ENCODE measurements at regions not wholly inside any gene's neighbourhood (a gene's known extent, or its start where the extent isn't known, plus 50 kb on each side); places are given as distances from the start of the nearest gene placed in this dataset.

GRCh38 chr9:12232836-12233235, 460.3 kb upstream of the TYRP1 start:
- Histone ChIP-seq H3K9me3 (ENCODE audit: low read depth, low read length) (no peaks in the 10 kb centered on the region), H3K27ac (ENCODE audit: low read depth, low read length) (no peak overlapping the region), H3K36me3 (ENCODE audit: insufficient read depth, low read length) (no peaks in the 10 kb centered on the region), H3K4me1 (ENCODE audit: insufficient read depth, low read length) (no peaks in the 10 kb centered on the region), H4K20me1 (ENCODE audit: insufficient read depth, low read length) (no peaks in the 10 kb centered on the region), H3K4me2 (ENCODE audit: insufficient read depth, low read length) (no peak overlapping the region), H3K27me3 (ENCODE audit: insufficient read depth, low read length) (no peaks in the 10 kb centered on the region), H2AFZ (ENCODE audit: low read length) (no peak overlapping the region), H3K4me3 (ENCODE audit: insufficient read depth, low read length) (no peak overlapping the region), H3K79me2 (ENCODE audit: insufficient read depth, low read length) (no peaks in the 10 kb centered on the region)
- no peak for TF ChIP-seq CTCF (IDR thresholded peaks at IDR 0.05; ENCODE audit: extremely low read depth, low read depth, low read length)
- no peak for DNase-seq (ENCODE audit: insufficient read length, low spot score, missing footprints)

- no peak overlapping the region for H3K4me3 ChIP-seq (ENCODE audit: insufficient read depth, low read length)
- TF ChIP-seq CTCF (IDR thresholded peaks at IDR 0.05; ENCODE audit: extremely low read depth, low read depth, low read length) = no peak
- H3K9me3 ChIP-seq (ENCODE audit: low read depth, low read length) = no peaks in the 10 kb centered on the region
- no peaks in the 10 kb centered on the region for H4K20me1 ChIP-seq (ENCODE audit: insufficient read depth, low read length)
- H3K4me2 ChIP-seq (ENCODE audit: insufficient read depth, low read length) = no peak overlapping the region
- no peak overlapping the region for H3K27ac ChIP-seq (ENCODE audit: low read depth, low read length)
- H2AFZ ChIP-seq (ENCODE audit: low read length) = no peak overlapping the region
- no peak for DNase-seq (ENCODE audit: insufficient read length, low spot score, missing footprints)
- no peaks in the 10 kb centered on the region for H3K27me3 ChIP-seq (ENCODE audit: insufficient read depth, low read length)
- H3K4me1 ChIP-seq (ENCODE audit: insufficient read depth, low read length) = no peaks in the 10 kb centered on the region
- H3K36me3 ChIP-seq (ENCODE audit: insufficient read depth, low read length) = no peaks in the 10 kb centered on the region
- no peaks in the 10 kb centered on the region for H3K79me2 ChIP-seq (ENCODE audit: insufficient read depth, low read length)
Measured at GRCh38 chr9:12253941-12254340, 439.2 kb upstream of the TYRP1 start.

- Histone ChIP-seq H3K36me3 (ENCODE audit: insufficient read depth, low read length) (no peaks in the 10 kb centered on the region), H3K9me3 (ENCODE audit: low read depth, low read length) (no peaks in the 10 kb centered on the region), H3K27ac (ENCODE audit: low read depth, low read length) (no peak overlapping the region), H3K27me3 (ENCODE audit: insufficient read depth, low read length) (no peaks in the 10 kb centered on the region), H3K79me2 (ENCODE audit: insufficient read depth, low read length) (no peaks in the 10 kb centered on the region), H4K20me1 (ENCODE audit: insufficient read depth, low read length) (no peaks in the 10 kb centered on the region), H3K4me2 (ENCODE audit: insufficient read depth, low read length) (no peak overlapping the region), H2AFZ (ENCODE audit: low read length) (no peak overlapping the region), H3K4me1 (ENCODE audit: insufficient read depth, low read length) (no peaks in the 10 kb centered on the region), H3K4me3 (ENCODE audit: insufficient read depth, low read length) (no peak overlapping the region)
- no peak for DNase-seq (ENCODE audit: insufficient read length, low spot score, missing footprints)
- TF ChIP-seq CTCF (IDR thresholded peaks at IDR 0.05; ENCODE audit: extremely low read depth, low read depth, low read length) = no peak
Measured at GRCh38 chr9:12266758-12267157, 426.4 kb upstream of the TYRP1 start.

GRCh38 chr9:12271421-12271891, 421.7 kb upstream of the TYRP1 start:
- Histone ChIP-seq H3K4me2 (ENCODE audit: insufficient read depth, low read length) (no peak overlapping the region), H3K27ac (ENCODE audit: low read depth, low read length) (no peak overlapping the region)
- TF ChIP-seq CTCF (IDR thresholded peaks at IDR 0.05; ENCODE audit: extremely low read depth, low read depth, low read length) = no peak

More at GRCh38 chr9:12271421-12271891, 421.7 kb upstream of the TYRP1 start:
- no peak for DNase-seq (ENCODE audit: insufficient read length, low spot score, missing footprints)
- Histone ChIP-seq H3K4me3 (ENCODE audit: insufficient read depth, low read length) (no peak overlapping the region), H3K9me3 (ENCODE audit: low read depth, low read length) (peaks cover 6% of the 10 kb centered on the region), H3K36me3 (ENCODE audit: insufficient read depth, low read length) (no peaks in the 10 kb centered on the region), H3K27me3 (ENCODE audit: insufficient read depth, low read length) (no peaks in the 10 kb centered on the region), H3K79me2 (ENCODE audit: insufficient read depth, low read length) (no peaks in the 10 kb centered on the region), H4K20me1 (ENCODE audit: insufficient read depth, low read length) (no peaks in the 10 kb centered on the region), H3K4me1 (ENCODE audit: insufficient read depth, low read length) (no peaks in the 10 kb centered on the region), H2AFZ (ENCODE audit: low read length) (no peak overlapping the region)

Data from osteoblast (primary cell).